ENCODE measurements at regions not wholly inside any gene's neighbourhood (a gene's known extent, or its start where the extent isn't known, plus 50 kb on each side); places are given as distances from the start of the nearest gene placed in this dataset.

DNA sequence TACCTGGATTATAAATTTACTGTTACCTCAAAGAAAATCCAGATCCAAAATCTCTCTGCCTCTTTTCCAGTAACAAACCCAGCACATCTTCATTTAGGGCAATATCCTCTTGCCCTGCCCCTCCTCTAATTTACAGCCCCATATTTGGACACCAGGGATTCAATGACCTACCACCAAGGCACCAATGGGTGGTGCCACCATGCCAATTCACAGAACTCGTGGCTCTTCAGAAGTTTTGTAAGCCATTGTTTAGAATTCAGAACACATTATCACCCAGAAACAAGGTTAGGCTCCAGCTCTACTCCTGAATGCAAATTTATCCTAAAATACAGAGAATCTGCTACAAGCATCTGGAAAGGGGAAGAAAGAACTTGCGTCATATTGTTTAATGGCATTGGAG is 67.8 kb upstream of the SASH1 start:
- WGBS, 2 experiments (ENCODE audit: extremely low coverage in 1 of 2, insufficient coverage in 1 of 2, insufficient read length in 1 of 2, insufficient replicate concordance in 2 of 2, low coverage in 1 of 2, low lambda C conversion rate in 2 of 2, missing lambda C conversion rate in 1 of 2), result 93% methylated on average over 2 of the region's 2 CpGs; no CpG with 5 or more reads in 1 of the 2 experiments
- Histone ChIP-seq H2AFZ (ENCODE audit: low read length) (no peak overlapping the region), H4K8ac (ENCODE audit: extremely low read depth, insufficient read depth, low read length) (no peak overlapping the region), H3K4me1 (replicated peaks in 1 of 4; ENCODE audit: control insufficient read depth in 3 of 4, insufficient read depth in 4 of 4, low read length in 3 of 4) (peaks cover 0 to 2% (median 0%) of the 10 kb centered on the region in 4 experiments; a peak in 1 of 7 replicates), H3K4me2 (ENCODE audit: insufficient read depth in 1 of 2, low read depth in 2 of 2, low read length in 2 of 2) (no peak overlapping the region), H3K27ac (ENCODE audit: low read depth, low read length) (no peak overlapping the region), H2BK15ac (ENCODE audit: low read length) (no peak overlapping the region), H3K79me2 (ENCODE audit: control insufficient read depth in 1 of 2, insufficient read depth in 2 of 2, low read length in 2 of 2) (no peaks in the 10 kb centered on the region), H3K18ac (ENCODE audit: extremely low read depth, low read length) (no peak overlapping the region), H3K27me3 (replicated peaks in 1 of 4; ENCODE audit: control insufficient read depth in 3 of 4, extremely low read depth in 1 of 4, insufficient read depth in 3 of 4, low read length in 3 of 4) (no peaks in the 10 kb centered on the region), H2BK120ac (replicated peaks; ENCODE audit: low read depth, low read length) (no peak overlapping the region), H4K5ac (ENCODE audit: insufficient read length, low read depth, low read length) (no peak overlapping the region), H3K9me3 (ENCODE audit: insufficient read depth in 2 of 2, low read depth in 1 of 2, low read length in 1 of 2) (no peaks in the 10 kb centered on the region), H4K91ac (replicated peaks; ENCODE audit: insufficient read length, low read length) (no peak overlapping the region), H3K4ac (replicated peaks; ENCODE audit: insufficient read length, low read depth, low read length) (no peak overlapping the region), H2BK12ac (ENCODE audit: low read depth, low read length) (no peak overlapping the region), H4K20me1 (replicated peaks in 1 of 2; ENCODE audit: control insufficient read depth in 1 of 2, insufficient read depth in 2 of 2, low read length in 2 of 2) (no peaks in the 10 kb centered on the region), H3K14ac (ENCODE audit: insufficient read length) (no peak overlapping the region), H3K23me2 (ENCODE audit: low read depth, low read length) (no peaks in the 10 kb centered on the region), H3K23ac (ENCODE audit: insufficient read length) (no peak overlapping the region), H2AK5ac (ENCODE audit: low read depth, low read length) (no peak overlapping the region), H3K79me1 (ENCODE audit: low read depth, low read length) (no peaks in the 10 kb centered on the region; the same call in 1 of the 2 replicates), H3K36me3 (ENCODE audit: control insufficient read depth in 2 of 4, insufficient read depth in 4 of 4, low read length in 3 of 4) (no peaks in the 10 kb centered on the region), H3K56ac (replicated peaks; ENCODE audit: insufficient read length, low read depth, low read length) (no peak overlapping the region), H3K9ac (replicated peaks in 1 of 4; ENCODE audit: extremely low read depth in 1 of 4, low read depth in 3 of 4, low read length in 3 of 4) (no peak overlapping the region), H2BK5ac (ENCODE audit: low read depth, low read length) (no peak overlapping the region), H2BK20ac (ENCODE audit: low read length) (no peak overlapping the region), H3K4me3 (ENCODE audit: extremely low read depth in 1 of 4, insufficient read depth in 2 of 4, low read depth in 3 of 4, low read length in 4 of 4) (no peak overlapping the region)
- FAIRE-seq (no peak), DNase-seq (ENCODE audit: low read depth in 1 of 2, low spot score in 2 of 2) (no peak)
- ChIA-PET CTCF (ENCODE audit: partially characterized antibody) (no interaction called here), POLR2A (ENCODE audit: partially characterized antibody) (no interaction called here)
- TF ChIP-seq TCF12 (IDR thresholded peaks at IDR 0.05; ENCODE audit: low read depth, low read length) (no peak), TEAD4 (IDR thresholded peaks at IDR 0.05; ENCODE audit: low read depth, low read length) (no peak)

Data from H1 (cell line).